GM12878 (cell line): ENCODE measurements at regions not wholly inside any gene's neighbourhood (a gene's known extent, or its start where the extent isn't known, plus 50 kb on each side); places are given as distances from the start of the nearest gene placed in this dataset.

Source experiments
- EGR1 ChIP-seq, 2 experiments: IDR thresholded peaks; 1 replicate in 1 of 2; 2 replicates in 1 of 2; pipeline ENCODE4 v1.6.1; 2011 to 2012; ENCODE audit warnings: low read depth in 2 of 2, low read length in 2 of 2, borderline replicate concordance in 1 of 2, mild to moderate bottlenecking in 1 of 2, moderate library complexity in 1 of 2
- EP300 ChIP-seq, 2 experiments: fragments of 150-350 bp in 1 of 2; IDR thresholded peaks; 2 replicates each; pipeline ENCODE4 v1.6.1; 2011 to 2012; ENCODE audit warnings: low read depth in 2 of 2, low read length in 2 of 2, borderline replicate concordance in 1 of 2, improper control_type of control experiment in 1 of 2, inconsistent platforms in 1 of 2; ENCODE audit not compliant: control insufficient read depth in 1 of 2
- ESRRA ChIP-seq: IDR thresholded peaks from 2 replicates; pipeline ENCODE4 v1.6.1; 2012; ENCODE audit warnings: mild to moderate bottlenecking, low read length, improper control_type of control experiment
- MTA3 ChIP-seq: IDR thresholded peaks from 2 replicates; pipeline ENCODE4 v1.6.1; 2012; ENCODE audit warnings: low read length, inconsistent platforms, borderline replicate concordance
- POLR2A ChIP-seq: IDR thresholded peaks from 2 replicates; pipeline ENCODE4 v1.6.1; 2011; ENCODE audit warnings: low read depth, mild to moderate bottlenecking, low read length
- RAD21 ChIP-seq: IDR thresholded peaks from 2 replicates; pipeline ENCODE4 v1.6.1; 2011; ENCODE audit warnings: mild to moderate bottlenecking, low read depth, low read length, moderate library complexity; ENCODE audit not compliant: insufficient read depth
- SMC3 ChIP-seq: IDR thresholded peaks from 2 replicates; pipeline ENCODE4 v1.6.1; 2011; ENCODE audit warnings: low read length, improper control_type of control experiment, borderline replicate concordance
- SP1 ChIP-seq: IDR thresholded peaks from one replicate; pipeline ENCODE4 v1.6.1; 2011; ENCODE audit warnings: low read depth, low read length
- TBL1XR1 ChIP-seq: IDR thresholded peaks from 2 replicates; pipeline ENCODE4 v1.6.1; 2012; ENCODE audit warnings: low read depth, low read length, improper control_type of control experiment
- TF ChIP-seq, protein P1 (sequence below): IDR thresholded peaks from 2 replicates; pipeline ENCODE4 v1.6.1; 2011; ENCODE audit warnings: low read depth, low read length, improper control_type of control experiment, borderline replicate concordance
- TF ChIP-seq, protein P2 (sequence below), 3 experiments: IDR thresholded peaks in 2 of 3; conservative IDR thresholded peaks in 1 of 3; 2 replicates each; pipeline ENCODE4 v1.5.1; 2011; ENCODE audit warnings: low read depth in 3 of 3, low read length in 3 of 3, mild to moderate bottlenecking in 3 of 3, control low read depth in 2 of 3, moderate library complexity in 2 of 3, inconsistent platforms in 1 of 3, mixed read lengths in 1 of 3; ENCODE audit not compliant: control insufficient read depth in 2 of 3, insufficient read depth in 1 of 3; ENCODE audit errors: extremely low read depth in 1 of 3

DNA sequence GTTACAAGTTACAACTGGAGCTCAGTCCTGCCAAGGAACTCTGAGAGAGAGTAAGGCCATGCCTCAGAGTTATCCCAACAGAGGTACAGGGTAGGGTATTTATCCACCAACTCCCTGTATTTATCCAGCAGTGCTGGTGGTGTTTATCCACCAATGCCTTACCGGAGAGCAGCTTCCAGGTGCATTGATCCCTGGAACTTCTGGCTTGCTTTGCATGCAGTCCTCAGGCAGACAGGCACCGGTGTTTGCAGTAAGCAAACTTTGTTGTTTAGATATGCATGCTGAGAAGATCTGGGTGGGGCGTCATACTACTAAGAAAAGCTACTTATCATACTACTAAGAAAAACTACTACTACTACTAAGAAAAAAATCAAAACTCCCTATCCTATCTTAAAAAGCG is 92.4 kb downstream of the CYP26A1 start:
- TF ChIP-seq TBL1XR1 (no peak), SMC3 (no peak), EP300 (IDR thresholded peaks at IDR 0.05; ENCODE audit: borderline replicate concordance in 1 of 2, control insufficient read depth in 1 of 2, low read depth in 2 of 2, low read length in 2 of 2) (no peak), EGR1 (IDR thresholded peaks at IDR 0.05; ENCODE audit: borderline replicate concordance in 1 of 2, low read depth in 2 of 2, low read length in 2 of 2) (no peak), POLR2A (no peak), ESRRA (no peak), MTA3 (no peak), SP1 (no peak), RAD21 (no peak)
- TF ChIP-seq, protein P1, sequence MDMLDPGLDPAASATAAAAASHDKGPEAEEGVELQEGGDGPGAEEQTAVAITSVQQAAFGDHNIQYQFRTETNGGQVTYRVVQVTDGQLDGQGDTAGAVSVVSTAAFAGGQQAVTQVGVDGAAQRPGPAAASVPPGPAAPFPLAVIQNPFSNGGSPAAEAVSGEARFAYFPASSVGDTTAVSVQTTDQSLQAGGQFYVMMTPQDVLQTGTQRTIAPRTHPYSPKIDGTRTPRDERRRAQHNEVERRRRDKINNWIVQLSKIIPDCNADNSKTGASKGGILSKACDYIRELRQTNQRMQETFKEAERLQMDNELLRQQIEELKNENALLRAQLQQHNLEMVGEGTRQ: no peak
- TF ChIP-seq, protein P2, sequence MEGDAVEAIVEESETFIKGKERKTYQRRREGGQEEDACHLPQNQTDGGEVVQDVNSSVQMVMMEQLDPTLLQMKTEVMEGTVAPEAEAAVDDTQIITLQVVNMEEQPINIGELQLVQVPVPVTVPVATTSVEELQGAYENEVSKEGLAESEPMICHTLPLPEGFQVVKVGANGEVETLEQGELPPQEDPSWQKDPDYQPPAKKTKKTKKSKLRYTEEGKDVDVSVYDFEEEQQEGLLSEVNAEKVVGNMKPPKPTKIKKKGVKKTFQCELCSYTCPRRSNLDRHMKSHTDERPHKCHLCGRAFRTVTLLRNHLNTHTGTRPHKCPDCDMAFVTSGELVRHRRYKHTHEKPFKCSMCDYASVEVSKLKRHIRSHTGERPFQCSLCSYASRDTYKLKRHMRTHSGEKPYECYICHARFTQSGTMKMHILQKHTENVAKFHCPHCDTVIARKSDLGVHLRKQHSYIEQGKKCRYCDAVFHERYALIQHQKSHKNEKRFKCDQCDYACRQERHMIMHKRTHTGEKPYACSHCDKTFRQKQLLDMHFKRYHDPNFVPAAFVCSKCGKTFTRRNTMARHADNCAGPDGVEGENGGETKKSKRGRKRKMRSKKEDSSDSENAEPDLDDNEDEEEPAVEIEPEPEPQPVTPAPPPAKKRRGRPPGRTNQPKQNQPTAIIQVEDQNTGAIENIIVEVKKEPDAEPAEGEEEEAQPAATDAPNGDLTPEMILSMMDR (IDR thresholded peaks at IDR 0.05 in 2 of 3, conservative IDR thresholded peaks at IDR 0.05 in 1 of 3; ENCODE audit: control insufficient read depth in 2 of 3, extremely low read depth in 1 of 3, insufficient read depth in 1 of 3, low read depth in 3 of 3, low read length in 3 of 3): no peak
